ENCODE measurements at regions not wholly inside any gene's neighbourhood (a gene's known extent, or its start where the extent isn't known, plus 50 kb on each side); places are given as distances from the start of the nearest gene placed in this dataset.

DNA sequence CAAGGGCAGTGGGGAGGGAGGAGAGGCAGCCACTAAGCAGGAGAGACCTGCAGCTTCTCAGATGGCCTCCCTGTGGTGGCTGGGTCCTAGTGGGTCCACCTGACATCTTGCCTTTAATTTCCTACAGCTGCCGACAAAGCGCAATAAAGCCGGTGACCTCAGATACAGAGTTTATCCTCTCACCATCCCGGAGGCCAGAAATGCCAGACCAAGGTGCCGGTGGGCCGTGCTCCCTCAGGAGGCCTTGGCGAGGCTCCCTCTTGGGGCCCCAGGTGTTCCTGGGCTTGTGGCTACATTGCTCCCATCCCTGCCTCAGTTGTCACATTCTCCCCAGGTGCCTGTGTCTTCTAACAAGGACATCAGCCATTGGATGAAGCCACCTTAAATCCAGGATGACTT is 103.0 kb downstream of the ADRA2C start:
- no peak for TF ChIP-seq CTCF (IDR thresholded peaks at IDR 0.05; ENCODE audit: low read length)
- TF ChIP-seq EZH2phosphoT487 (IDR thresholded peaks at IDR 0.05; ENCODE audit: low read length), result no peak
